GM21619 (cell line): ENCODE measurements at regions not wholly inside any gene's neighbourhood (a gene's known extent, or its start where the extent isn't known, plus 50 kb on each side); places are given as distances from the start of the nearest gene placed in this dataset.

Experiments
- ATAC-seq: cut with Tn5 transposase; IDR thresholded peaks from one replicate; pipeline ENCODE4 v1.9.1; 2021; ENCODE audit not compliant: unreplicated experiment

DNA sequence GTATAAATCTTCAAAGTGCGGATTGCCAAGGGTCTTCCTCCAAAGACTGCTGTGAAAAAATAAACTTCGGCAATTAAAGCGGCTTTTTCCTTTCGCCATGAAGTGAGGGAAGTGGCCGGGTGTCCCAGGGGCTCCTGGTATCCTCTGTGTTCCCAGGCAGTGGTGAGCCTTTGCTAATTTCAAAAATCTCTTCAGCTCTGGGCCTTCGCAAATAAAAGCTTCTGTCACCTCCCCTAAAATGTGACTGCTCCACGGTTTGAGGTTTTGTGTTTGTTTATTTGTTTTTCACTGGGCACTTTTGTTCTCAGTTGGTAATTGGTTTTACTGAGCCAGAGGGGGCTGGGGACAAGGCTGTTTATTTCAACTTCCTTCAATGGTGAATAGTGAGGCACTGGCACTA is 270.1 kb upstream of the POU3F3 start:
- ATAC-seq: no peak

GRCh38 chr2:104584393-104584792 is 269.5 kb upstream of the POU3F3 start:
- ATAC-seq: no peak

DNA sequence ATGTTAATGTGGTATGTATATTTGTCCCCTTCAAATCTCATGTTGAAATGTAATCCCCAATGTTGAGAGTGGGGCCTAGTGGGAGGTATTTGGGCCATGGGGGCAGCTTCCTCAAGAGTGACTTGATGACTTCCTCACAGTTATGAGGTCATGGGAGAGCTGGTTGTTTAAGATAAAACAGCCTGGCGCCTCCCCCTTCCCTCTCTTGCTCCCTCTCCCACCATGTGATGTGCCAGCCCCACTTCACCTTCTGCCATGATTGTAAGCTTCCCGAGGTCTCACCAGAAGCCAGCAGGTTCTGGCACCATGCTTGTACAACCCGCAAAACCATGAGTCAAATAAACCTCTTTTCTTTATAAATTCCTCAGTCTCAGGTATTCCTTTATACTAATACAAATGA is 258.3 kb upstream of the POU3F3 start:
- no peak for ATAC-seq

GRCh38 chr2:104597942-104598341 is 256.0 kb upstream of the POU3F3 start:
- no peak for ATAC-seq

GRCh38 chr2:104598636-104599035 is 255.3 kb upstream of the POU3F3 start:
- no peak for ATAC-seq

GRCh38 chr2:104599787-104600510 is 254.0 kb upstream of the POU3F3 start:
- no peak for ATAC-seq

- no peak for ATAC-seq
Measured at GRCh38 chr2:104606056-104606455, 247.9 kb upstream of the POU3F3 start.

- no peak for ATAC-seq
Measured at GRCh38 chr2:104616856-104617255, 237.1 kb upstream of the POU3F3 start.

DNA sequence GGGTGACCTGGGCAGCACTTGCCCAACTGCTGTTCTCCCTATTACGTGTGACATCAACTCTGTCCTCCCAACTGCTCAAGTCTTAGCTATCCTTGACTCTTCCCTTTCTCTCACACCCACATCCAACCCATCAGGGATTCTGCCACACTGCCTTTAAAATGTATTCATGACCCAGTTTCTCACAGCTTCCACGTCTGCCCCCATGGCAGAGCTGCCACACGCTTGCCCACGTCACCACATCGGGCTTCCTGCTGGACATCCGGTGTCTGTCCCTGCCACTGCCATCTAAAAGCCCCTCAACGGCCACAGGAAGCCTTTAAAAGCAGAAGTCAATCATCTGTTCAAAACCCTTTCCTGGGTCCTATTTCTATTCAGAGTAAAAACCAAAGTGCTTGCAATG is 233.1 kb upstream of the POU3F3 start:
- no peak for ATAC-seq

- no peak for ATAC-seq
Measured at GRCh38 chr2:104635608-104636007, 218.3 kb upstream of the POU3F3 start.

GRCh38 chr2:104638190-104638858 is 215.6 kb upstream of the POU3F3 start:
- ATAC-seq: no peak

DNA sequence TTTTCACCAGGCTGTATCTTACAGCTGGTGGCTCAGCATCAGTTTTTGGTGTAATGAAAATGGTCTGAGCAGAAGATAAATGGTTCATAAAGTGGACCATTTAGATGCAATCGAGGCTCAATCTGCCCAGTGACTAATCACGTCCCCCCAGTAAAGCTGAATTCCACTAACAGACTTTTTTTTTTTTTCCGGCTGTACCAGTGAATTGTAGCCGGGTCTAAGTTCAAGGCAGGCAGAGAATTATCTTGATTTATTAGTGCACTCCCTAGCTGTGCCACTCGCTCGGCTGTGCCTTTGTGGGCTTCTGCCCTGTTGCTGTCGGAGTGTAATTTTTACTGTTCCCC is 215.1 kb upstream of the POU3F3 start:
- ATAC-seq: no peak

DNA sequence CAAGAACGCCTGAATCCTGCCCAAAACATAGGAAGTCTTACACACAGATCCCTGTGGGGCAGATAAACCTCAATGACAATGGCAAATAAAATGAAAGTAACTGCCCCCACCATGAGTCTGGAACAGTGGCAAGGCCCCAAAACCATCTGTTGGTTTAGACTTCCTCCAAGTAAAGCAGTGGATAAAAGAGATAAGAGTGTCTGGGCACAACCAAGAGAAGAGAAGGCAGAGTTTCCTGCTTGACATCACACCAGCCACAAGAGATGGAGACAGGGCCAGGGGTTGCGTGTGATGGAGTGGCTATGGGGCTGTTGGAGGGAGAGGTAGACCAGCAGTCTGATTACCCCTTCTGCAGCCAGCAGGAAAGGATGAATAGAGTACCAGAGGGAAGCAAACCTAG is 212.1 kb upstream of the POU3F3 start:
- no peak for ATAC-seq

DNA sequence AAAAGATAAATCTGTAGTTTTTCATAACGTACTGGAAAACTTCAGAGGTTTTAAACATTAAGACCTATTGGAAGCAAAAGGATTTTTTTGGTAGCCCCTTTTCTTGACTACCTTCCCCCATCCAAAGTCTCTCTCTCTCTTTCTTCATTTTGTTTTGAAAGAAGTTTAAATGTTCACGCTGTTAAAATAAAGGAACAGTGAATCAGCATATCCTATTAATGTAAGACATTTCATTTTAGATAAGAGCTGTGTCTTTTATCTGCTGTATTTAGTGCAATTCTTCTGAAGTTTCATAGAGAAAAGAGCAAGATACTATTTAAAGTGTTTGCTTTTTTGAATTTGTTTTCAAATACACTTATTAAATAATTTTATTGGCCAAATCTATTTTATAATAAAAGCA is 205.5 kb upstream of the POU3F3 start:
- ATAC-seq: no peak

DNA sequence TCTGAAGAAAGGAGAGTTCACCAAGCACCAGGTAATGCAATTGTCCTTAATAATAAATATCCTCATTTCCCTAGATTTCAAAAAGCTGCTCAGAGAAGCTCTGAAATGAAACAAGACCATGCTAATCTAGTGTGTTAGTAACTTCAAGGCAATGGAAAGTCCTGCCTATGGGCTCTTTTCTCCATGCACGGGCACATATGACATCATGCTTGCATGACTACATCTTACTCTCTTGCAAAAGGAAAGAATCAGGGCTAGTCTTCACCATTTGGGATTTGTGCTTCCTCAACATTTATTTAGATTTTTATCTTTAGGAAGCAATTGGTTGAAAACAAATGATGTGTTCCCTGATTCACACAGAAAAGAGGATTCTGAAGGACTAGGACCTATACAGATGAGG is 204.0 kb upstream of the POU3F3 start:
- ATAC-seq: no peak

GRCh38 chr2:104650405-104650996 is 203.4 kb upstream of the POU3F3 start:
- no peak for ATAC-seq

GRCh38 chr2:104654811-104655210 is 199.1 kb upstream of the POU3F3 start:
- ATAC-seq: no peak

DNA sequence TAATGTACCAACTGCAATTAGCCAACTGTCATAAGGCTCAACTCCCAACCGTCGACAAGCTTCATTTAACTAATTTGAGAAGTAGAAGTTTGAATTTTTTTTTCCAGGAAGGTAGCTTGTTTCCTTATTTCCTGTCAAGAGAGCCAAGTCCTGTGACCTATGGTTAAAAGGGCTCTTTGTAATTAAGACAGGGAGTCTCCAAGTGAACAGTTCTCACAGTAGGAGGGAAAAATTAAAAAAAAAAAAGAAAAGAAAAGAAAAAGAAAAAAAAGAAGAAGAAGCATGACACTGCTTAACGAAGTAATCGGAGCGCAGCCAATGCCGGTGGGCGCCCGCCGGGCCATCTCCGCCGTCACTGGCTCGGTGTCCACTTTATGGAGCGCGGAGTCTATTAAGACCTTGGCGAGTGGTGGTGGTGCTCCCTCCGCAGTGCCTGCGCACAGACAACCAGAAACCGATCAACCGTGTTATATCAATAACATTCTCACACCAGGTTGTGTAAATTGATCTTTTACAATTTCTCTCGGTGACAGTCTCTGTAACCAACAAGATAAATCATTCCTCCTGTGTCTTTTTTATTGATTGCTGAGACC is 197.2 kb upstream of the POU3F3 start:
- no peak for ATAC-seq

DNA sequence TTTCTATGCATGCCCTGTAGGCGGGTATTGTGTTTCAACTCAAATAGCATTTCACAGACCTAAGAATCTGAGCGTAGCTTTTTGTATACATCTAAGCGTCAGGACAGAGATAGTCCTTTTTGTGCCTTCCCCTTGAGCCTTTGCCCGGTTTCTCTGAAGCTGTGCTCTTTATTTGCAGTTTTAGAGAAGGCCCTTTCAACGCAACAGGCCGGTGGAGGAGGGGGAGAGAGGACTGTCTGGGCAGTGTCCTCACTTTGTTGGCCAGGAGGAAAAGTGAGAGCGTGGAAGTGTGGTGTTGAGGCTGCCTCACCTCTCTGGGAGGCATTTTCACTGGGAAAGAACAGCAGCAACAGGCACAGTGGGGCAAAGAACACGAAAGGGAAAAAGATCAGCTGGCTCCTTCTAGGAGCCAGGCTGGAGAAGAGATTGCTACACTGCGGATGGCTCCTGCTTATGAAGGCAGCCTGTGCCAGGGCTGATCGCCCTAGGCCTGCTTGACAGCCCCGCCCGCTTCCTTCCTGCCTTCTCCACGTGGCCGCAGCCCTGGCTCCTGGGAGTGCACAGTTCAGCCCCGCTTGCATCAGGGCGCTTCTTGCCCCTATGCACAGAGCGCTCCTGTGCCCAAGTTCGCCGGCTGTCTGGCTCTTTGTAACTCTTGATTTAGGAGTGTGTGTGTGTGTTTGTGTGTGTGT is 195.6 kb upstream of the POU3F3 start:
- no peak for ATAC-seq

DNA sequence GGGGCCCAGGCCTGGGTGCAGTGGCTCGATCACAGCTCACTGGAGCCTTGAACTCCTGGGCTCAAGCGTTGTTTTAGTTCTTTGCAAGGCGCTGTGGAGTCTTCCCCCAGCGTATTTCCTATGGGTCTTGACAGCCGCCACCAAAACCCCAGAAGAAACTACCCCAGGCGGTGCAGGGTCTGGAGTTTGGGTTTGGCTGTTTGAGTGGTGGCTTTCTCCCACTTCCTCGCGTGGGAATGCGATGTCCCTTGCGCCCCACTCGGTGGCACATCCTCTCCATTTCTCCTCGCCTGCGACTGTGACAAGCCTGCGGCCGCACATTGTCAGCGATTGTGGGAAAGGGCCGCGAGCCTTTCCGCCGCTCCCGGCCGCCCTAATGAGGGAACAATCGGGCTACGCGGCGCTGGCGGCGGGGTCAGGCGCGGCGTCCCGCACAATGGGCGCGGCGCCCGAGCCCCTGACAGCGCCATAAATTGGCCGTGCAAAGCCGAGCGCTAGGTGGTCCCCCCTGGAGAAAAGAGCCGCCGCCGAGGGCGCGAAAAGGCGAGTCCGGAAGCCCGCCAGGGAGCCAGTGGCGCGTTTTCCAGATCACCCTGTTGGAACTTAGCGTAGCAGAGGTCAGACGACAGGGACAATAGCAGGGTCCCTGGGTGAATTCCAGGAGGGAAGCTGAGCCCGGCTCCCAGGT is 194.9 kb upstream of the POU3F3 start:
- ATAC-seq: no peak

DNA sequence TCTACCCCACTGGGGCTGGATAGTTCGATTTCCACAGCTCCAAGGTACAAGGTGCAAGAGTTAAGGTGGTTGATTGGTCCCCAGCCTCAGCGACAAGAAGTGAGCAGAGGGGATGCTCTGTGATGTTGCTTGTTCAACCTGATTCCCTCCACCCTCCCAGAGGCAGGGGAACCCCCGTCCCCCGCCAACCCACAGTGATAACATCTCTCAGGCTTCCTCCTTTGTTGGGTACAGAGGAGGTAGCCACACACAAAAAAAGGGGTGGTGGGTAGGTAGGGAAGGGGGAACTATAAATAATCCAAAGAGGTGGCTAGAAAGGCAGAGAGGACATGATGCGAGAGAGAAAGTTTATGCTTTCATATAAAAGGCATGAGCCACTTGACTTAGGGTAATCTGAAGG is 192.9 kb upstream of the POU3F3 start:
- ATAC-seq: no peak
